ENCODE measurements at regions not wholly inside any gene's neighbourhood (a gene's known extent, or its start where the extent isn't known, plus 50 kb on each side); places are given as distances from the start of the nearest gene placed in this dataset.

DNA sequence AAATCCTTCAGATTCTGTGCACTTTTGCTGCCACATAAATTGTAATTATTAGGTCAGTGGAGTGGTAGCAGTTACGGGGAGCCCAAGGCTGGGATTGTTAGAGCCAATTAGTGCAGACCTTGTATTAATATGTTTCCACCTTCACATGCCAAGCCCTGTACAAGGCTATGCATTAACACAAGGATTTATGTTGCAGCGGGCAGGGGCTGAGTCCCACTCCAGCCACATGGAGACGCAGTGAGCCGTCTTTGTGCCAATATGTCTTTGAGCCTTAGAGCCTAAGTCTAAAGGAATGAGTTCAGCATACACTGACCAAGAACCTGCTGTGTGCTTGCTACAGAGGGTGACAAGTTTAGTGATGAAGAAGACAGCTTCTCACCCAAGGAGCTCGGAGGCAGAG lies 238.2 kb downstream of the TSN start:
- TF ChIP-seq, protein P1, sequence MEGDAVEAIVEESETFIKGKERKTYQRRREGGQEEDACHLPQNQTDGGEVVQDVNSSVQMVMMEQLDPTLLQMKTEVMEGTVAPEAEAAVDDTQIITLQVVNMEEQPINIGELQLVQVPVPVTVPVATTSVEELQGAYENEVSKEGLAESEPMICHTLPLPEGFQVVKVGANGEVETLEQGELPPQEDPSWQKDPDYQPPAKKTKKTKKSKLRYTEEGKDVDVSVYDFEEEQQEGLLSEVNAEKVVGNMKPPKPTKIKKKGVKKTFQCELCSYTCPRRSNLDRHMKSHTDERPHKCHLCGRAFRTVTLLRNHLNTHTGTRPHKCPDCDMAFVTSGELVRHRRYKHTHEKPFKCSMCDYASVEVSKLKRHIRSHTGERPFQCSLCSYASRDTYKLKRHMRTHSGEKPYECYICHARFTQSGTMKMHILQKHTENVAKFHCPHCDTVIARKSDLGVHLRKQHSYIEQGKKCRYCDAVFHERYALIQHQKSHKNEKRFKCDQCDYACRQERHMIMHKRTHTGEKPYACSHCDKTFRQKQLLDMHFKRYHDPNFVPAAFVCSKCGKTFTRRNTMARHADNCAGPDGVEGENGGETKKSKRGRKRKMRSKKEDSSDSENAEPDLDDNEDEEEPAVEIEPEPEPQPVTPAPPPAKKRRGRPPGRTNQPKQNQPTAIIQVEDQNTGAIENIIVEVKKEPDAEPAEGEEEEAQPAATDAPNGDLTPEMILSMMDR (IDR thresholded peaks at IDR 0.05): no peak
- no peaks in the 10 kb centered on the region for H3K4me1 ChIP-seq (ENCODE audit: control insufficient read depth in 1 of 2, low read depth in 2 of 2)
- H3K4me3 ChIP-seq: no peak overlapping the region
- H3K9me3 ChIP-seq: no peaks in the 10 kb centered on the region
- H3K27me3 ChIP-seq (replicated peaks; ENCODE audit: insufficient read depth): no peaks in the 10 kb centered on the region
- ATAC-seq (ENCODE audit: insufficient number of reproducible peaks, low FRiP score, low read depth) (no peak), DNase-seq (ENCODE audit: low spot score) (no peak)
- H3K36me3 ChIP-seq: no peaks in the 10 kb centered on the region
- H3K27ac ChIP-seq: no peak overlapping the region

GRCh38 chr2:121994238-121995206 lies 239.1 kb downstream of the TSN start:
- no peak for DNase-seq (ENCODE audit: low spot score)
- TF ChIP-seq, protein P1 (IDR thresholded peaks at IDR 0.05): no peak
- no peak for ATAC-seq (ENCODE audit: insufficient number of reproducible peaks, low FRiP score, low read depth)
- Histone ChIP-seq H3K4me3 (no peak overlapping the region), H3K9me3 (no peaks in the 10 kb centered on the region), H3K27ac (no peak overlapping the region), H3K36me3 (no peaks in the 10 kb centered on the region), H3K4me1 (ENCODE audit: control insufficient read depth in 1 of 2, low read depth in 2 of 2) (no peaks in the 10 kb centered on the region), H3K27me3 (replicated peaks; ENCODE audit: insufficient read depth) (no peaks in the 10 kb centered on the region)

GRCh38 chr2:121998751-121999150 lies 243.3 kb downstream of the TSN start:
- Histone ChIP-seq H3K4me1 (ENCODE audit: control insufficient read depth in 1 of 2, low read depth in 2 of 2) (no peaks in the 10 kb centered on the region), H3K9me3 (no peaks in the 10 kb centered on the region), H3K36me3 (no peaks in the 10 kb centered on the region), H3K27ac (no peak overlapping the region), H3K27me3 (replicated peaks; ENCODE audit: insufficient read depth) (no peaks in the 10 kb centered on the region), H3K4me3 (no peak overlapping the region)
- ATAC-seq (ENCODE audit: insufficient number of reproducible peaks, low FRiP score, low read depth): no peak
- TF ChIP-seq, protein P1 (IDR thresholded peaks at IDR 0.05): no peak
- no peak for DNase-seq (ENCODE audit: low spot score)

DNA sequence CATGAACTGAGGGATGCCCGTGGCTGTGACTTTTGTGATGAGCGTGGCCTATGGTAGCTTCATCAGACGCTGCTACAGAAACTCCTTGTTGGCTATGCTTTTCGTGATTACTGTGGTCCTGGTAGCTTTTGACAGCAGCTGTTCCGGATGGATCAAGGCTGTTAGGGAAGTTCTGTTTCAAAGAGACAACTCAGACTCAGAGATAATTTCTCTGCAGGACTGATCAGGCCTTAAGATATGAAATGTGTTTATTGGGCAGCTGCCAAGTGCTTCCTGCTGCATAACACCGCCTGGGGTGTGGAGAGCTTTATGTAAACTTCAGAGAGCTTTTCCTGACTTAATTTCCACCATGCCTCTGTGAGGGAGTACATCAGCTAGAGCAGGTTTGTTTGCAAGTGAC lies 243.8 kb downstream of the TSN start:
- Histone ChIP-seq H3K4me1 (ENCODE audit: control insufficient read depth in 1 of 2, low read depth in 2 of 2) (no peaks in the 10 kb centered on the region), H3K27me3 (replicated peaks; ENCODE audit: insufficient read depth) (no peaks in the 10 kb centered on the region), H3K27ac (no peak overlapping the region), H3K36me3 (no peaks in the 10 kb centered on the region), H3K4me3 (no peak overlapping the region), H3K9me3 (no peaks in the 10 kb centered on the region)
- ATAC-seq (ENCODE audit: insufficient number of reproducible peaks, low FRiP score, low read depth) (no peak), DNase-seq (ENCODE audit: low spot score) (no peak)
- TF ChIP-seq, protein P1 (IDR thresholded peaks at IDR 0.05): no peak

- no peaks in the 10 kb centered on the region for H3K27me3 ChIP-seq (replicated peaks; ENCODE audit: insufficient read depth)
- TF ChIP-seq, protein P1 (IDR thresholded peaks at IDR 0.05): no peak
- no peak for ATAC-seq (ENCODE audit: insufficient number of reproducible peaks, low FRiP score, low read depth)
Observed at GRCh38 chr2:122000556-122001340, 245.3 kb downstream of the TSN start.

More at GRCh38 chr2:122000556-122001340, 245.3 kb downstream of the TSN start:
- Histone ChIP-seq H3K4me1 (ENCODE audit: control insufficient read depth in 1 of 2, low read depth in 2 of 2) (no peaks in the 10 kb centered on the region), H3K4me3 (no peak overlapping the region), H3K9me3 (no peaks in the 10 kb centered on the region), H3K36me3 (no peaks in the 10 kb centered on the region), H3K27ac (no peak overlapping the region)
- DNase-seq (ENCODE audit: low spot score): no peak
